HG03575 (cell line): ENCODE measurements at regions not wholly inside any gene's neighbourhood (a gene's known extent, or its start where the extent isn't known, plus 50 kb on each side); places are given as distances from the start of the nearest gene placed in this dataset.

Experiments
- ATAC-seq: cut with Tn5 transposase; IDR thresholded peaks from one replicate; pipeline ENCODE4 v1.9.1; 2021; ENCODE audit not compliant: unreplicated experiment, insufficient number of reproducible peaks, low FRiP score; ENCODE audit errors: extremely low read depth

DNA sequence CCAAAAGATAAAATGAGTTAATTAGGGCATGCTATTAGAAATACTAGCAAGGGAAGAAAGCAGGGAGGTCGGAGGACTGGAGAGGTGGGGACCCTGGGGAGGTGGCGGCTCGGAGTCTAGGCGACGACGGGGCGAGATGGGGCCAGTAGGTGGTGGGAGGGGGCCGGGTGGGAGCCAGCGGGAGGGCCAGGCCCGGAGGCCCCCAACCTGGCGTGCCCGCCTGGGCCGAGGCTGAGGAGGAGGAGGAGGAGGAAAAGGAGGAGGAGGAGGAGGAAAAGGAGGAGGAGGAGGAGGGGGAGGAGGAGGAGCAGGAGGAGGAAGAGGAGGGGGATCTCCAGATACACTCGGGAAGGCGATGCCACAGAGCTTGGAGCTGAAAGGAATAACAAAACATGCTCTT lies 426.2 kb downstream of the NR2F2 start:
- no peak for ATAC-seq

DNA sequence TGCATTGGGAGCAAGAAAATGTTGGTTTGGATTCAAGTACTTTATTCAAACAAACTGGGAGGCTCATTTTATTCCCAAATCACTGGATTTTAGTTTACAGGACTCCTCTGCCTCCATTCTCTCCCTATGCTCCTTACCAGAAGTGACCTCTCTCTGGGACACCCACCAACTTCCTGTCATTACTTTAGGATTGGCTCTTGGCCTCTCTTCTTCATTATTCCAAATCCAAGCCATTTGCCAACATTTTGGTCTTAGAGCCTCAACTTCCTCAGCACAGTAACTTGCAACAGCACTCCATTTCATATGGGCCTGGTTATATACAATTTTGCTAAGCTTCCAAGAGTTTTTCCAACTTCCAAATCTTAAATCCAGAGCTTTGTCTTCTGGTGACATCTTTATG lies 432.1 kb downstream of the NR2F2 start:
- ATAC-seq, result no peak

DNA sequence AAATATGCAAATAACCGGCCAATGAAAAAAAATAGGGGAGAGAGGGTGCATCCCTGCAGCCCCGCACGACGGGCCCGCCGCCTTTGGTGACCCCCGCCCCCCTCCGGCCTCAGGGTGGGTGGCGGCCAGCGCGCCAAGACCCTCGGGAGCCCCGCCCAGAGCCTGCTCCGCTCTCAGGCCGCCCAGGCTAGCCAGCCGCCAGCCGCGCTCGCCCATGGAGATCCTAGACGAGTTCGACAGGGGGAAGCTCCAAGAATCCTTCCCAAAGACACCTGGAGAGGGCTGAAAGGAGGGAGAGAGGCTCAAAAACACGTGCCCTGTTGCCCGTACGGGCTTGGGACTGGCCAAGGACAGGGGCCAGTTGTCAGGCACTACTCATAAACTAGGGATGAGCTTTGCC lies 434.0 kb downstream of the NR2F2 start:
- no peak for ATAC-seq

DNA sequence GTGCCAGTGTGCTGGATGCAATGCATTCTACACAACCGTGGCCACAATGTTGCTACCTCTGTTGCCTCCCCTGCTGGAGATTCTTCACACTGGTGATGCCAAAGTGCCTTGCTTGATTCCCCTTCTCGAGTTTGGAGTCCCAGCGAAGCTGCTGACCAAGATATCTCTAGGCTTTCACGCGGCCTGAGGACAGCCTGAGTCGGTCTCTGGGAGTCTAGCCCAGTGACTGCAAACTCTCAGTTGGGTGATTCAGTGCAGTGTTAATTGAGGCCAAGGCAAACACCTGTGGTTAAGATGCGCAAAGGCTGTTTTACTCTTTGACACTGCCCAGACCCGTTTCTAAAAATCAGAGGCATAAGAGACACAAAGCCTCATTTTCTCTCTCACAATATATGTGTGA lies 434.4 kb downstream of the NR2F2 start:
- ATAC-seq, result no peak

DNA sequence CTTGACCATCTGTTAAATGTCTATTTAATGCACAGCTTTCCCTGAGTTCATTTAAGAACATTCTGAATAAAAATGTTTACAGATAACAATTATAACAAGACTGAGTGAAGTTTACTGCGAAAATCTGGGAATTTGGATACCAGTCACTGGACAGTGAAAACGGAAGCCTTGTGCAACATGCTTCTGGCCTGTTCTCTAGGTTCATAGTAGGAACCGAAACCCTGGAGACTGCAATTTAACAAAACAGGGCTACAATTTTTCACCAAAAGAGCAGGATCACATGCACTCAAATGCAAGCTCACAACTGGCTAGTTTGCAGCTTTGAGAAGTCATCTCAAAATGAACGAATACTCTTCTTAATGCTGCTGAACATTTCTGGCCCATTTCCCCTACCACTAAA lies 435.9 kb downstream of the NR2F2 start:
- no peak for ATAC-seq

DNA sequence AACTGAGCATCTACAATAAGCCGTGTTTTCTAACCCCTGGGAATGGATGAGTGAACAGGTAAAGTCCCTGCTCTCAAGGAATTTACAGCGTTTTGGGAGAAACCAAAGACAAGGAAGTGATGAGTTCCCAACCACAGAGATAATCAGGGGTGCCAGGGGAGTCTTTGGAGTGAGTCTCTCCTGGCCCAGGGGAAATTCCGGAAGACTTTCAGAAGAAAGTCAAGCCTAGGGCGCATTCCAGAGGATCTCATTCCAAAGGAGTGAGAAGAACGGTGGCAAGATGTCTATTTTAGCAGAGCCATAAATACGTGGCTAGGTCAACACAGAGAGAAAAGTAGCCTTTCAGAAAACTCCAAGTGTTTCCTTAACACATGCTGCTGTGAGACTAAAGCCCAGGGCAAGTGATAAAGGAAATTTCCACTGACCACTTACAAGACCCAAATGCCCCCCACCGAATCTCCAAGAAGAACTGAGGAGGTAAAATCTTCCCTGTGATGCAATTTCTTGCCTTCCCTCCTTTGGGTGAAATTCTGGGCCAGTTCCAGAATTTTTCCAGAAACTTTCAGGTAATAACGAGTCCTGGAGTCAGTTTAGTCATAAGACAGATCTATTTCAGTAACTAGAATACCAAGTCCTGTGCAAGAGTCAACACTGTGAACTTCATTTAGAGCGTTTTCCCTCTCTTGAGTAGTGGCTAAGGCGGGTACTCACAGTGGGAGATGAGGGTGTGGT lies 437.4 kb downstream of the NR2F2 start:
- no peak for ATAC-seq

DNA sequence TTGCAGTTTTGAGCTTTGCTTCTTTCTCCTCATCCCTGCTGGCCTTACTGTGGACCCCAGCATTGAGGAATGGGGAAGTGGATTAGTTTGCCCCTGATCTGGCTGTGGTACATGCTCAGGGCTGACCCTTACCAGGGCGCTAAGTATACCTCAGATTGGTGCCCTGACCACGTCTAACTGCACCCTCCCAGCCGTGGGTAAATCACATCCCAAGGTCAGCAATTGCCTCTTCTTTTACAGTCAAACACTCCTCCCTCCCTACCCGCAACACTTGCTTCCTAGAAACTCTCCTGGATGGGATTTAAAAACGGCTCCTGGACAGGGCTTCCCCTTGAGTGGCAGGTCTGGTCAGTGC lies 437.9 kb downstream of the NR2F2 start:
- ATAC-seq, result no peak

DNA sequence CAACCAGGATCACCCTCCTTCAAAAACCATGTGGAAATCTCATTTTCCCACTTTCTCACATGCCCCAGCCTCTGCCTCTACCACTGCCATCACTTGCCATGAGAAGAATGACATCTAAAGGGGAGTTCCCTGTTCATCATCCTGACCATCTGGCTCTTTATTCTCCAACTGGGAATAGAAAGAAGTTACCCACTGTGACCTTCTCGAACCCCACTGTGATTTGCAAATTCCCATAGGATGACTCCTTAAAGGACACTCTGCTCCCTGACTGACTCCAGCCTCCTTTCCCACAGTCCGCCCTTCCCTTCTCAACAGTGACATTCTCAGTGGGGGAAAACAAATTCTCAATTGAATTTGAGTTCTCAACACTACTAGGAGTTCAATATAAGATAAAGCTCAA lies 440.5 kb downstream of the NR2F2 start:
- ATAC-seq, result no peak

DNA sequence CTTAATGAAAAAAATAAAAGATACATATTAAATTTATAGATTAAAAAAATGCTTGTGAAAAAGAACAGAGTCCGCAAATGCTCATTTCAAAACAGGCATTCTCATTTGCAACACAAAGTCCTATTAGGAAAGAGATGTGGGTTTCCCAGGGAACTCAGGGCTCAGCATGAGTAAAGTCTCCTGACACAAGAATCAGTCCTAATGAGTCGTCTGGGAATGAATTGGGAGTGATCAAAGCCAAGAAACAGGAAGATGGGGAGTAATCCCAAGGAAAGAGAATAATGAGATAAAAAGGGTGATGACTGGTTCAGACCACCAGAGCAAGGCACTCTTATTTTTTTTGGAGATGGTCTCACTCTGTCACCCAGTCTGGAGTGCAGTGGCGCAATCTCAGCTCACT lies 443.7 kb downstream of the NR2F2 start:
- ATAC-seq, result no peak

DNA sequence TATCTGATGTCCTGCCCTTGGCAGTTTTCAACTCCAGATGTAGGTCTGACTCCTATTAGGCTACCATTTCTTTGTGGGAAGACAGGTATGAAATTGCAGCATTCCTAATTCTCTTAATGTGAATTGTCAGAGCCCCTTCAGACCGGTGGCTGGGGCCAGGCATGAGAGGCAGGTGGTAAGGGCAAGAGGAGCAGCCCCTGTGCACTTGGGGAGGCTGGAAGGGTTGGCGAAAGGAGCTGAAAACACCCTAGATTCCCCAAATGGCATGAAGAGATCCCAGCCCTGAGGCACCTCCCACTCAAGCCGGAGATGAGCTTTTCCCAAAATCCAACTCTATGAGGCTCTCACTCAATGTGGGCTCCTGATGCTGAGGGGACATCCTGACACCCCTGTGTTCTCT lies 453.2 kb downstream of the NR2F2 start:
- ATAC-seq, result no peak

DNA sequence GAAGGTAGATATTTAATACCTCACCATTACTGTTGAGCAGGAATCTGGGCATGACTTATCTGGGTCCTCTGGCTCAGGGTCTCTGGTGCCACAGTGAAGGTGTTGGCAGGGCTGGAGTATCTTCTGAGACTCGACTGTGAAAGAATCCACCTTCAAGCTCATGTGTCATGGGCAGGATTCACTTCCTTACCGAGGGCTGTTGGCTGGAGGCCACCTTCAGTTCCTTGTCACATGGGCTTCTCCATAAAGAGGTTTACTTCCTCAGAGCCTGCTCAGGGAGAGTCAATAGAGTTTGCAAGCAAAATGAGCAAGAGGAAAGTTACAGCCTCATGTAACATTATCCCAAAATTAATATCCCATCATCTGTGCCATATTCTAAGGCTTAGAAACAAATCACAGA lies 459.5 kb downstream of the NR2F2 start:
- ATAC-seq, result no peak

DNA sequence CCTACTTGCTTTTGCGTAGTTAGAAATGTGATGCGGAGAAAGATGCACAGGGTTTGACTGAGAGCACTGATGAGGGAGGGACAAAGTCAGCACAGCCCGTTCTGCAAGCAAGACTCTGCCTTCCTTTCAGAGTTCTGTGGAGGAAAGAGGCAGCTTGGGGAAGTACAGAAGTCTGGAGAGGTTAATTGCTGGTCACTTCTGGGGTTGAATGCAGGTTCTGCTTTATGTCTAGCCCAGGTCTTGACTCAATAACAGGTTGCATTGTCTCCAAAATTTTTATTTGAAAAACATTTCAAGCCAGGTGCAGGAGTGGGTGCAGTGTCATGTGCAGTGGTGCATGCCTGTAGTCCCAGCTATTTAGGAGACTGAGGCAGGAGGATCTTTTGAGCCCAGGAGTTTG lies 461.7 kb downstream of the NR2F2 start:
- ATAC-seq, result no peak

DNA sequence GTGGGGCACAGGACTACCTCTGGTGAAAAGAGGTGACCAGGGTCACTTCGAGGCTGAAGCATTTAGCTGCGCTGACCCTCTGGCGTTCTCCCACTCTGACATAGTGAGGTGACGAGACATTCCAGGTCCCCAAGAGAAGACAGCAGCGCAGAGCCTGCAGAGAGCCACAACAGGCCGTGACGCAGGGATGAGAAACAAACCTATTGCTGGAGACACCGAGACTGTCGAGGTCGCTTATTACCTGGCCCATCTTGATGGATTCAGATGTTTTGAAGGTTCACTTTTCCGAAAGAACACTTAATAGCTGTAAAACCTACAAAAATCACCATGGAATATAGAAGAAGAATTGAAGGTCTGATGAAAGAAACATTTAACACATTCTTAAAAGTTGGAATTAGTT lies 466.3 kb downstream of the NR2F2 start:
- no peak for ATAC-seq

DNA sequence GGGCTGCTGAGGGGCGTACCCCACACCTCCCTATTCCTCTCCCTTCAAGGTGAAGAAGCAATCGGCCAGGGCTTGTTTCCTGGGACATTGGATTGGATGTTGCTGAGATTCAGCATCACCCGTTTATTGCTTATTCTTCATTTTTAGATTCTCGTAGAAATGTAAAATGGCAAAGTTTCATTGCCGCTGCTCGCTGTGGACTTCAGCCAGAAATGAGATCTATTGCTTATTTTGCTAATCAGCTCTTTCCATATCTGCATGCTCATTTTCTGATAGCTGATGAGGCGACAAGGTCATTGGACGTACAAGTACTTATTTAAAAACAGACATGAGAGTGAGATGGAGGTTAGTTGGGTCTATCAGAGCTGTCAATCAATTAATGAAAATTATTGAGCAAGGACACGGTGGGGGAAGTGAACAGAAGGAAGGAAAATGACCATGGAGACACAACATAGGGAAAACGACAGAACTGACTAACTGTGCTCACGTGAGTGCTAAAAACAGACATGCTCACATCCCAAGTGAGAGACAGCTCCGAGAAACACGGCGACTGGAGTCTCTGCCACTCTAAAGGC lies 471.2 kb downstream of the NR2F2 start:
- ATAC-seq, result no peak

DNA sequence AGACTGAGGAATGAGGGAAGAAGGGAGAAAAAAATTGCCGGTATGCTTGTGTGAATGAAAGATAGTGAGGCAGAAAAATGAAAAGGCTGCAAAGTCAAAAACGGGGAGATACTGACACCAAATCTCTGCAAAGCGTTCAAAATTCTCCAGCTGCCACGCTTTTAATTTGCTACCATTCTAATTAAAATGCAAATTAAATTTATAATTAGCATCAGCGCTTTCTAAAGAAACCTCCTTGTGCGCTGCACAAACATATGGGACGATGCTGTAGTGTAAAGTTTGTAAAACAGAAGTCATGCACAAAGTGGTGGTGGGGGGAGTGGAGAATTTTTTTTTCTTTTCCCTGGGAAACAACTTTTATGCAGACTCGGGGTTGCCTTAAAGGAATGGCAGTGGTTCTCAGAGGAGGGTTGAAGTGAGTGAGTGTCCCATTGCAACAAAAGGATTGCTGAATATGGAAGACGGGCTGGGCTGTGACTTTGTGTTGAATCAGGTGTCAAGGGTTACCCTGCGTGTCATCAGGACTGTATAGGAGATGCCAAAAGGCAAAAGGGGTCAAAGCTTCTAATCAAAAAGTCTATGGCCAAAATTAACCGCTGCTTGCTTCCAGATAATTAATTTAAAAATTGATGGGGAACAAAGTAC lies 472.2 kb downstream of the NR2F2 start:
- ATAC-seq, result no peak

DNA sequence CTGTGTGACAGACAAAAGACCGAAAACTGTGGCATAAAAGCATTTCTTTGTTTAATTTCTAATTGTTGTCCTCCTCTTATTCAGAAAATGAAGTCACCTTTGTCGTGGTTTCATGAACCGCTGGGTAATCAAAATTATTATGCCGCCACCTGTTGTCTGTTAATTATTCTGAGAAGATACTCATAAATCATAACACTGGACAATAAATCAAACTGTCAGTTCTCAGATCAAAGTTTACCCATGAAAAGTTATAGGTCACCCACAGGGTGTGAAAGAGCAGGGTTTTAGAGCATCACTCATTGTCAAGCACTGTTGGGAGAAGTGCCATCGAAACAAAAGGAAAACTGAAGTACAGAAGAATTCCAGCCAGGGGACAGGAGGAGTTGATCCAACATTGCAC lies 474.3 kb downstream of the NR2F2 start:
- ATAC-seq, result no peak

DNA sequence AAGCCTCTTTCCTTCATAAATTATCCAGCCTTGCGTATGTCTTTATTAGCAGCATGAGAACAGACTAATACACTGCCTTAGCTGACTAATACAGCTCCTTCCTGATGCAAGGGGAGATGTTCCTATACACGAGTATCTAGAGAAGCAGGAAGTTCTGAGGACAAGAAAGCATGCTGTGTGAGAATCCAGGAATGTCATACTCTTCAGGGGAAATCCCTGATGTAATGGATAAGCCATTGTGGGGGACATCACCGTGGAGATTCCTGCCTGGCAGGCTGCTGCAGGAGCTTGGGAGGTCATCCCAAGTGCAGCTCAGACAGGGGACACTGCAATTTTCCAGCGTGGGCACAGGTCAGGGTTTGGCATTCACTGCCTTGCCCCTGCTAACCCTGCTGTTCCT lies 476.9 kb downstream of the NR2F2 start:
- ATAC-seq, result no peak

DNA sequence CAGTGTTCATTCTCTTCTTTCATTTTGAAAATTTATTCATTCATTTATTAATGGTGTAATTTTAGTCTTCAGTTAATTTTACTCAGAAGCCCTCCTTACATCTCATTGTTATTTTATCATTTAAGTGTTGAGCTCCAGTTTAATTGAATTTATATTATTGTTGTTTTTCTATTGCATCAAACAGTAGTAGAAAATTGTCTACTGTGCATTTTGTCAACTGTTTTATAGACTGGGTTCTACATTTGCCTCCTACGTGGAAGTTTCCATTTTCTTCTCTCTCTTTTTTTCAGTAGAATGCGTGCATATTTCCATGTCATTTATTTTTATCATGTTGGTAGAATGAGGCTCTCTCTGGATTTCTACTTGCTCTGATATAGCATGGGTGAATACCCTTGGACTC lies 487.4 kb downstream of the NR2F2 start:
- no peak for ATAC-seq

DNA sequence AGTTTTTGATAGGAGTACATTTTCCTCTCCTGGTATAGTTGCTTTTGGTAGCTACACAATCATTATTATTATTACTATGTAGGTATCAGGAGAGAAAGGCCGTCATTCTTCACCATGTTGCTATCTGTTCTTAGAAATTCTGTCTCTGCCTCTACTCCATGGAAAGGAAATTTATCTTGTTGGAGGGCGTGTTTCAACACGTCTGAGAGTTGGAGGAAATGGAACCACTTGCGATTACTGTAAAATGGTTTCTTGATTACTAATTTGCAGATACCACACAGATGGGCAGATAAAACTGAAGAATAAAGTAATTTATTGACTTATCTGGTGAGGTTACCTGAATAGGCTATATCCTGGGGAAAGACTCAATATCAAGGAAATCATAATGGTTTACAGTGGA lies 488.4 kb downstream of the NR2F2 start:
- no peak for ATAC-seq

DNA sequence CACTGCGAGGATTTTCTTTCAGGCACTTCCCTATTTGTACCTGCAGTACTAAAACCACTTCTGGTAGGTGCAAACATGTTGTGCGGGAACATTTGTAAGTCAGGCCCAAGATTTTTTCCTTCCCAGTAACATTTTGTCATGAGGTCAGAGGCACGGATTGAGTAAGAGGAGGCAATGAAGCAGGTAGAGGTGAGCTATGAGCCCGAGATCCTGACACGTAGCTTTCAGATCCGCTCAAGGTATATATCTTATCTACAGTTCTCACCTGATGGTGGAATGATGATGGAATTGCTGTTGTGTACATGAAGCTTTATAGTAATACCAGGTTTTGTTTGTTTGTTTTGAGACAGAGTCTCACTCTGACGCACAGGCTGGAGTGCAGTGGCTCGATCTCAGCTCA lies 497.5 kb downstream of the NR2F2 start:
- ATAC-seq, result no peak
